Activated gamma-delta T cell treated with anti-CD3 and anti-CD28 coated beads, Interleukin-2, amount 50 U/mL, for 16 hours (primary cell): ENCODE measurements at regions not wholly inside any gene's neighbourhood (a gene's known extent, or its start where the extent isn't known, plus 50 kb on each side); places are given as distances from the start of the nearest gene placed in this dataset.

Experiments used
- DNase-seq: peaks from one replicate; pipeline ENCODE4 v3.0.0-alpha.2; 2020; ENCODE audit warnings: low read depth

DNA sequence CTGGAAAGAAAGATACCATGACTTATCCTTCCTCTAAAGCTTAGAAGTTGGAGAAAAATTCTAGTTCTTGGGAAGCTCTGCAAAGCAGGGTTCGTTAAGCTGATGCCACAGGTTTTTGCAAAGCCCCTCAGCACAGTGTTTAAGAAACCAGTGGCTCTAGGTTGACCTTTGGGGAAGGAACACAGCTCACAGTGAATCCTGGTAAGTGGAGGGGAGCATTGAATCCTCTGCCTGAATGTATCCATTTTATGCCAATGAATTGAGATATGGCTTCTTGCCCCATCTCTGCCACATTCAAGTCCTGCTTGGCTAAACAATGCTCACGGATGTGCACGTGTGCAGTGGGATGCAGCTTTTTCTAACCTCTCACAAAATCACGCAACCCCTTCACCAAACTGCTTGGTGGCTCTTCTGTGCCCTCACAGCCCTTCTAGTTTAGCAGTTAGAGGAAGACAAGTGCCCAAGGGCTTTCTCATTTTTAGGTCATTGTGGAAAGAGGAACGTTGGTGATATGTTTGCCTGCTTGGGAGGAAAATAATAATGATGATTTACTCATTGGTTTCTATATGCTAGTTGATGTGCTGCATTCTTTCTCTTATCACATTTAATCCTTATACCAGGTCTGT is 111.3 kb downstream of the DAD1 start:
- no peak for DNase-seq

DNA sequence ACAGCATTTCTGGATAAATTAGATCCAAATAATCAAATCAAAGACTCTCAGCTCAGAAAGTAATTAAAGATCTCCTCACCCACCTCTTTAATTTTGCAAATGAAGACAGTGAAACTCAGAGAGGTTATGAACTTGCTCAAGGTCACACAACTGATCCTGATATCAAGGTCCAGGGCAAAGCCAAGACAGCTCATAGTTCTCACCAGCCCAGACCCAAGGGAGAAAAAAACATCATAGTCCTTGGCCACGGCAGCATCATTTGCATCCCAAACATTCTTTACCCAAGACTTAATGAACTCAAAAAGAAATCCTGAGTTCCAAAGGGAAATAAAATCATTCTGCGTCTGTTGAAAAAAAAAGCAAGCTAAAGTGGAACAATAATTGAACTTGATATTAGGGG is 112.1 kb downstream of the DAD1 start:
- no peak for DNase-seq

DNA sequence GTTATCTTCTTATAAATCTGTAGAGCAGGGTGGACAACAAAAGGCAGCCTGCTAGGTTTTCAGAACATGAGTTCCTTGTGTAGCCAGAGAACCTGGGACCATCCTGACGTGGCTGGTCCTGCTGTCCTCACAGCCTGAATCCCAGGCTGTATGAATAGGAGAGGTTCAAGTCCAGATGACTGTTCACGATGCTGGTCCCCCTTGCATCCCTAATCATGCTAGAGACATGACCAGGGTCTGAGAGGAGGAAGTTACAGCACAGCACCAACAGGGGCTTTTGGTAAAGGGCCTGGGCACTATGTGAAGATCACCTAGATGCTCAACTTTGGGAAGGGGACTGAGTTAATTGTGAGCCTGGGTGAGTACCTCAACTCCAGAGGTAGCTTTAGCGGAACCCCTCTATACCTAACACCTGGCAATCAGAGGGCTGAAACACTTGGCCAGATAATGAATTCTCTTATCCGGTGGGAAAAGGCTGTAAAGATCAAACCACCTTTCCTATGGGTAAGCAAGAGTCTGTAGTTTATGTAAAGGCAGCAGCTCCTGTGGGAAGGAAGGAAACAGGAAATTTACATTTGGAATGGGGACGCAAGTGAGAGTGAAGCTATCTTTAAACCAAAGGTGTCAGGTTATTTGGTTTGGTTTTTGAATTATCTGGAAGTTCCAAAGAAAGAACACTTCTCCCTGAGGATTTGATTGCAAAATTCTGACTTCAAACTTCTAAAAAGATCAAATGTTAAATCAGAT is 112.8 kb downstream of the DAD1 start:
- DNase-seq = no peak

DNA sequence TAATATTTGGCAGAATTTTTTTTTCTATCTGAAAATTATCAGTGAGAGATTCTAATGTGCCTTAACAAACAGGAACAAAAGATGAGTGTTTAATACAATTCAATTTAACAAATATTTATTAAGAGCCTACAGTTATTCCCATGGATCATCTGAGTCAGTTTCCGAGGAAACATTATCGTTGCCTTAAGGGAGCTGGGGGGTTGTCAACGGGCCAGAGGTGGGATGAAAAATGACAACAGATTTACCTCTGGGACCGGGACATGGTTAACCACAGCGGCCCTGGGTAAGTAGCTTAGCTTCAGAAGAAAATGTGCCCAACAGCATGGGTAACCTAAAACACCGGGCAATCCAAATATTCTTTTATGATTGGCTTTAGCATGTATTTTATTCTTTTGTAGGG is 113.6 kb downstream of the DAD1 start:
- no peak for DNase-seq

DNA sequence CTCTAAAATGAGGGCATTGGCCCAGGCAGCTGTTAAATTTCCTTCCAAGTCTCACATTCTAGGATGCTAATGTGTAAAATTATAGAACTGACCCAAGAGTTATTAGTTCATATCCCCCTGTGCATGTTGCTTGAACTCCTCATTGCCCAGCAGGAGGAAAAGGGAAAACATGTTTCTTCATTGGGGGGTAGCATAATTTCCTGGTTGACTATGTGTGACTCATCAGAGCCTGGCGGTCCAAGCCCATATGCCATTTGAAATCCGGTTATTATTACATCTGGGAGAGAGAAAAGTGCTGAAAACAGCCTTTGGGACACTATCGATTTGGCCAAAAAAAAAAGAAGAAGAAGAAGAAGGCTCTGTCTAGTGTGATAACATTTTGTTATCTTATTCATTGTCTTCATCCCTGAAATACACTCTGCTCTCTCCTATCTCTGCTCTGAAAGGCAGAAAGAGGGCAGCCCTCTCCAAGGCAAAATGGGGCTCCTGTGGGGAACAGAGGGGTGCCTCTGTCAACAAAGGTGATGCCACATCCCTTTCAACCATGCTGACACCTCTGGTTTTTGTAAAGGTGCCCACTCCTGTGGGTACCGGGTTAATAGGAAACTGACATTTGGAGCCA is 114.2 kb downstream of the DAD1 start:
- DNase-seq = no peak

DNA sequence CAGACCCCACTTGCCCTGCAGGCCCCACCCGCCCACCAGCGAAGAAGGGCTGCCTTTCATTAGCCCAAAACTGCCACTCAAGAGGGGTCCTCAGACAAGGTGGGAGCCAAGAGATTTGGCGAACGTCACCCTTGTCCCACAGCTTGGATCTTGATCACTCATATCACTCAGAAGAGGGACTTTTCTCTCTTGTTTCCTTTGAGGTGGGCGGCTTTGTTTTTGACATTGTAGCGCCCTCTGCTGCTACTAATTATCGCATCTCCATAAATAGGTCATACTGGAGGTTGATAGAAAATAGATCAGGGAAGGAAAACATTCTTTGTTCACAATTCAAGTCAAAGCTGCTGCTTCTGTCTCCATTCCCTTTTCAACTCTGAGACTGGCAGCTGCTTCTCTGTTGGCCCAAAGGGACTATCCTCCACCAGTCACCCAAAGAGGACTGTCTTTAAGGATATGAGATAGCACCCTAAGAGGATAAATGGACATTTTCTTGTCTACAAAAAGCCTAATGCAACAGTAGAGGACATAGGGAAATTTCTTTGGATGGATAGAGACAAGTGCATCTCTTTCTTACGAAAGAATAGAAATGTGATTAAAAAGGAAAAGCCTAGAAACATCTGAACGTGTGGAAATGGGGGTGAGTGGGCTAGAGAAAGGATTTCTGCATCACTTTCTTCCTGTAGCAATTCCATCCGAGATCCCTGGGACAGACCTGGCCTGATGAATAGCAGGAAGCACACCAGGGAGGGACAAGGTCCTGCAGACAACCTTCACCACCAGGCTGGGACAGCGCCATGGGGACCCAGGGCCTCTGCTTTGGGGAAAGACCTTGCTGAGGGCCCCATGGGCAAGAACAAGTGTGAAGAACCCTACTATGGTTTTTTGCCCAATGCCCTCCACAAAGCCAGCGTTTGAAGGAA is 115.8 kb downstream of the DAD1 start:
- peak; percentile 62 for DNase-seq

DNA sequence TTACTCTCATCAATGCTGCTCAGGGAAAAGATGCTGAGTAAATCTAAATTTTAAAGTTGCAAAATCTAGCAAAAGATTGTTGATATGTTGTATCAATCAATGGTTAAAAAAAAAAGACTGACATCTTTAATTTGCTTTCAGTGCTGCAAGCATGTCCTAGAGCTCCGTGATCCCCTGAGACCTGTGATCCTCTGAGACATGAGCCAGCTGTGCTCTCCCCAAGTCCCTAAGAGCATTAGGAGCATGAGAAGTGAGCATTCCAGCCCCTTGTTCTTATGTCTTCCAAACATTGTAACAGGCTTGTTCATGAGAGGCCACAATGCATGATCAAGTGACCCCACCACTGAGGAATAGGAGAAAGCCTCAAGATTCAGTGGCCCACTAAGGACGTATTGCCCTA is 116.6 kb downstream of the DAD1 start:
- no peak for DNase-seq

DNA sequence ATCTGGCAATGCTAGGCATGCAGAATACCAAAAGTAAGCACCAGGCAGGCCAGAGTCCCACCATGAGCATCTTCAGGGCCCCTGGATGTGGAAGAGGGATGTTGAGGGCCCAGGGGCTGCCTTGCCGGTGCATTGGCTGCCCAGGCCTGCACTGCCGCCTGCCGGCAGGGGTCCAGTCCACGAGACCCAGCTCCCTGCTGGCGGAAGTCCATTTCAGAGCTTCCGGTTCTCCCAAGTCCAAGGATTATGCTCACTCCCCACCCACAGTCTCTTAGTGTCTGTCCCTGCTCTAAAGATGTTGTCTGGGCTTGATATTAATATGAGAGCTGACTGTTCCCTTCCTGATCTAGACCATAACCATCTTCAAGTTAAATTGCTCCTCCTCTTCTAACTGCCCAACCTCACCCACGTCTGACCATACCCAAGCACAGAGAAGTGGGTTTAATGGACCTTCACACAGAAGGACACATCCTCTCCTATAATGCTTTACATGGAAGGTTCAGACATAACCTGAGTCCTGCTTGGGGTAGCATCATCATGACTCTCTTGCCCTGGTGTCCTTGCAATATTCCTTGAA is 117.4 kb downstream of the DAD1 start:
- DNase-seq = no peak

DNA sequence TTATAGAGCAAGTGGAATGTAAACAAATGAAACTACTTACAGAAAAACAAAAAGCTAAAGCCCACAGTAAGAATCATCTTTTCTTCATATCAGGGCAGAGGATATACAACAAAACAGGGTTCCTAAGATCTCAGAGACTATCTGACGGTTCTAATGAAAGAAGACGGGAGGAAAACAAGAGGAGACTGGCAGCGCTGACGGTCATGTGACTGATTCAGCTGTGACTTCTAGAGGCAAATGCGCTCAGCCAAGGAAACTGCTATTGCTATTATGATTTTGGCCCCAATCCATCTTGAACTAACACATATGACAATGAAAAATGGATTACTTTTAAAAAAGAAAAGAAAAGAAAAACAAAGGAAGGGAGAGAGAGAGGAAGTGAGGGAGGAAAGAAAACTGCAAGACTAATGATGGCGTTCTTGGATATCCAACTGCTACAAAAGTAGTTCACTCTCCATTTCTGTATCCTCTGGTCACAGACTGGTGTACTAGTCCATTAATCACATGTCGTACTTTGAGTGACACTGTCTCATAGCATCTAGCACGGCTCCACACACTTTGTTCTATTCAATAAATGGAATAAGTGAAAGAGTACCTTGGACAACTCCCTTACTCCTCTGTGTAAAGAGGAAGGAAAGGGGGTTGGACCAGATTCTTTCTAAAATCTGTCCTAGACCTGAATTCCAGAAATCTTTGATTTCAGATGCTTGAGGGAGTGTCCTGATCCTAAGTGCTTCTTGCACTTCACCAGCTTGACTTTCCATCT is 119.3 kb downstream of the DAD1 start:
- no peak for DNase-seq

DNA sequence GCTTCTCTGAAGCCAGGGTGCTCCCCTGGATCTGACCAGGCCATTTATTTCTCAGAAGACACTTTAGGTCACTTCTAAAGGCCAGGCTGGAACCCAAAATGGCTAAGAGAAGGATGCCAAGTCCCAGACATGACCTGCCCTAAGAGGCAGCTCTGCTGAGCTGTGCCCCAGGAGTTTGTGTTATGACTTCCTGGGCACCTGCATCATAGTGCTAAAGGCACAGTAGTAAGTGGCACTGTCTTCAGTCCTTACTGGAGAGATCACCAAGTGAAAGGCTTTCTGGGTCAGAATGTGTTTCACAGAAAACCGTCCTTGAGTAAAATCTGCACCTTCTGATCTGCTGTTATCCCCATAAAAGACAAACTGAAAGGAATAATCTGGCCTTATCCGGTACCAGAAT is 120.2 kb downstream of the DAD1 start:
- DNase-seq = no peak

DNA sequence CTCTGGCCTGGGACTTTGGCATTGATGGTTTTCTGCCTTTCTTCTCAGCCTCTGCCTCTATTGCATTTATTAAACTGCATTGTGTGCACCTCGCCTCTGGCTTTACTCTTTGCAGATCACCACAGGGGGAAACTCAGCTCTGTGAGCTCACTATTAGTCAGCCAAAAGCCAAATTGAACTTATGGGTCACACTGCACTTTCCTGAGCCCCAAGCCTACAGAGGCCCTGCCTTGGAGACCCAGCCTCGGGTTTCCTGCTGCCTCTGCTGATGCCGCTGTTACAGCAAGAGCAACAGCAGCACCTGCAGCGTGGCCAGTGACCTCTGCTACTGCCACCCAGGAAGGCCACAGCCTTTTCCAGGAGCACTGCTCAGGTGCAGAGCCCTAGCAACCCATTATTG is 122.5 kb downstream of the DAD1 start:
- no peak for DNase-seq

DNA sequence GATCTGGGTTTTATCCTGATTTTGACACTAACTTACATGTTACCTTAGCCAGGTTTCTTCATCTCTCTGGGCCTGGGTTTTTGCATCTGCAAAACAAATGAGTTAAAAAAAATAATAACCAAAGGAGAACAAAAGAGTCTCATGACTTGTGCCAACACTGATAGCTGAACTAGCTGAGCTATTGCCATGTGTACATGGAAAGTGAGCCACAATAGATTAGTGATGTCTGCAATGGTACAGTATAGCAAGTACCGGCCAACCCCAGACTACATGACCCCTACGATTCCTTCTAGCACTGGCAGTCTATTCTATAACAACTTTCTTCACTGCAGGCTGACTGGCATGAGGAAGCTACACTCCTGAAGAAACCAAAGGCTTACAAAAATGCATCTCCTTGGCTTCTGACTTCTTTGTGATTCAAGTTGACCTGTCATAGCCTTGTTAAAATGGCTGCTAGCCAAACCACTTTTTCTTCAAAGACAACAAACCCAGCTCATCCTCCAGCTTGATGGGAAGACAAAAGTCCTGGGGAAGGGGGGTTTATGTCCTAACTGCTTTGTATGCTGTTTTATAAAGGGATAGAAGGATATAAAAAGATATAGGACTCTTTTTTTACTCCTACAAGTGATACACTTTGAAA is 123.7 kb downstream of the DAD1 start:
- DNase-seq = no peak

DNA sequence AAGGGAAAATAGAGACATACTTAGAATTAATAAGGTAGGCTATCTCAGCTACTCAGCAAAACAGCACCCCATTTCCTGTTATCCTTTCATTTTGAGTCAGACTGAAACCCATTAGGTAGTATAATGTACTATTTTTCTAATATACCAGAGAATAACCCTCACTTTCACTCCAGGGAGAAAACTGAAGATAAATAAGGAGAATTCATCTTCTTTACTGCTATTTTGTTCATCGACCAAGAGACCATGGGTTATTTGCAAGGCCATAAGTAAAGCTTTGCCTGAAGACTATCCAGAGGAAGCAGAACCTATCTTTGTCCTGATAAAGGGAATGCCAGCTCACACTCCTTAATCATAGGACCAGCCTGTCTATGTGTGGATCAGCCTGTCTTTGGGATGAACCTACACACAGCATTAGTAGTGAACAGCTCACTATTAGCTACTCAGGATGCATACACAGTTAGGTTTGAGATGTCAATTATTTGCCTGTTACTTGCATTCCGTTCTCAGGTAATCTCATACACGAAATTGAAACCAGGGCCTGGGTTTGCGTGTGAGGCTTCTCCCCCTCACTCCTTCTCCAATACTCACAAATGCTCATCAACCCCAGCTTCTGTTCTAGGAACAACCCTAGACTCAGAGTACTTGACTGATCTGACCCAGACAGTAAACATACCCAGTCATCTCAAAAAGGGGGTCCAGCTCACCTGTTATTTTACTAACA is 124.4 kb downstream of the DAD1 start:
- DNase-seq = no peak

DNA sequence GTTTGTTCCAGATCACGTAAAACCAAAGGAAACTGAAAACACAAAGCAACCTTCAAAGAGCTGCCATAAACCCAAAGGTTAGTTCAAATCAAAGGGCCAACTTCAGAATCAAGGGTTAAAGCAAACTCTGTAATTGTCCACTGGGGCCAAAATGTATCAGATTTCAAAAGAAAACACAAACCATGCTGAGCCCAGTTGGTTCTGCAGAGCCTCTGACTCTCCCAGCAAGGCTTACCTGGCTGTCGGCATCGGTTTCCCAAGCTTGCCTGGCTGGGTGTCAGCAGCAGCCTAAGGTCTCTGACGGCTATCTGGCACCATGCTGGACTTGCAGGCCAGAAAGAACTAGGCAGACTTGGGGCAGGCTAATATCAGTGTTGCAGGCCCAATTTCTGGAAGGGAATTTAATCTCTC is 125.3 kb downstream of the DAD1 start:
- no peak for DNase-seq

DNA sequence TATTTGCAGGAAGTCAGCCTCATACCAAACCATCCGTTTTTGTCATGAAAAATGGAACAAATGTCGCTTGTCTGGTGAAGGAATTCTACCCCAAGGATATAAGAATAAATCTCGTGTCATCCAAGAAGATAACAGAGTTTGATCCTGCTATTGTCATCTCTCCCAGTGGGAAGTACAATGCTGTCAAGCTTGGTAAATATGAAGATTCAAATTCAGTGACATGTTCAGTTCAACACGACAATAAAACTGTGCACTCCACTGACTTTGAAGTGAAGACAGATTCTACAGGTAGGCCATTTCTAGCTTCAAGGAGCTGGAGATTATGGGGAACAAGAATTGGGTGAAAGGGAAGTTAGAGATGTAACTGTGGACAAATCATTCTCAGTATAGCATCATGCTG is 126.1 kb downstream of the DAD1 start:
- no peak for DNase-seq

DNA sequence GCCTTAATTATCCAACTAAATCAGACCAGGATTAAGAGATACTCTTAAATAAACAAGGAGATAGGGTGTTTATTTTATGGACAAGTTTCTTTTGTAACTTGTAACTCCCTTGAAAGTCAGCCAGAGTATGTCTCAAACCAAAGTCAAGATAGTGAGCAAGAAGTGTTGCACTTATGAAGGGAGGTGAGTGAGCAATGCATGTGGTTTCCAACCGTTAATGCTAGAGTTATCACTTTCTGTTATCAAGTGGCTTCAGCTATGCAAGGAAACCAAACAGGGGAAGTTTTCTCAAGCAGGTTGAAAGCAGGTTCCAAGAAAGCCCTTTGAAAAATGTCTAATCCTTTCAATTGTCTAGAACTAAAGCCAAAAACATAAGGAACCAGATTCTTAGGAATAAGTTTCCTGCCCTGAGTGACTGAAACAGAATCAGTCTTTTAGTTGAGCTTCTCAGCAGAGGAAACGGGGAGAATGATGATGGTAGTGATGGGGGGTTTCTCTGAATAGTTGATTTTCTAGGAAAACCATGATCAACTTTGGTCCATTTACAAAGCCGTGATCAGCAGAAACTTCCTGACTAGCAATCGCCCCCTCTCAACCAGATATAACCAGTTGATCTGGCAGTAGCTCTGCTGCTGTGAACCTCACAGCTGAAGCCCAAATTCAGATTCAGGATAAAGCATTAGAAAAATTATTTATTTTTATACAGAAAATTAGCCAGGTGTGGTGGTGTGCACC is 128.4 kb downstream of the DAD1 start:
- DNase-seq = no peak

DNA sequence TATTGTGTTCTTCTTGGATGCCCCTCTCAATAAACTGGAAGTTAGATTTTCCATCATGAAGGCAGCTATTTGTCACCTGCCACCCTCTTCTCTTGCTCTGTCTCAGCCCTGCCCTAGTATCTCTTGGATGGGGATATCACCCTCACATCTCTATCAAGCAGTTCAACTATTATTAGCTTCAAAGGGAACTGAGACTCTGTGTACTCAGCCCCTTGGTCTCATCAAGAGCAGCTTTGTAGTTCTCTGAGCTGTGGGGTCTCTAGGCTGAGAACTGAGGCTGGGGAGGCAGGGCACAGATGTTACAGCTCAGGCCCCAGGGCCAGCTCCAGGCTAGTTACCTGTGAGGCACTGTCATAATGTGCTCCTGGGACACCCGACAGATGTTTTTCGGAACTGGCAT is 130.3 kb downstream of the DAD1 start:
- DNase-seq = no peak

DNA sequence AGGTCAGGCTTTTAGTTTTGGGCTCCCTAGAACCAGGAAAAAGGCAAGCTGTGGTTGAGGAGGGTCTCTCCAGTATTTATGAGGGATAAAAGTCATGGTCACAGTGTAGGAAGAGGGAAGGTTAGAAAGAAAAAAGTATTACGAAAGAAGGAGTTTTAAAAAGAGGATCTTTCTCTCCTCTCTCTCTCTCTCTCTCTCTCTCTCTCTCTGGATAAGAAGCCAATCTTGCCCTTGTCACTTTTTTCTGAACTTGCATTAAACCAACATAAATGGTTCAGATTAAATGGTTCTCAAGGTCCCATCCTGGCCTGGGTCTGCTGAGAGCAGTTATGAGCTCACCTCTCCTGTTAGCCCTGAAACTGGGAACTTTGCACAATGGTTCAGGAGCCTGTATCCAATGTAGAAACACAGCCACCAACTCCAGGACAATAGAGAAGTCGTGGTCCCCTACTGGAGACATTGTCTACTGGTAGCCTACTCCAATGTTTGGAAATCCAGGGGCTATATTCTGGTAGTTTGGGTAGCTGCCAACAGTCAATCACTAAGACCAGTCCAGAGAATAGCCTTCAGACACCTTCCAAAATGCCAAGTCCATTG is 131.9 kb downstream of the DAD1 start:
- no peak for DNase-seq

DNA sequence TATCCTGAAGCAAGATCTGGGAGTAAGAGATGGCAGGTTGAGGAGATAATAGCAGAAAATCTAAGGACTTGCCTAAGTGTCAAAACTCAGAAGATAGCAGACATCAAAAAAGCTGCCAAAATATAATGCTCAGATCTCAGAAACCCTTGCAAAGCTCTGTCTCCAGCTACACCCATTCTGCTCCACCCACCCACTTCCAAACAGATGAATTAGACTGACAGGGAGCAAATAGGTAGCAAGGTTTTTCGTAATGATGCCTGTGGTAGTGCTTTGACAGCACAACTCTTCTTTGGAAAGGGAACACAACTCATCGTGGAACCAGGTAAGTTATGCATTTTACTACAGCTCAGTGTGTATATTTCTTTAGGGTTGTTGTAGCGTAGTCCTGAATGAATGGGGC is 132.6 kb downstream of the DAD1 start:
- no peak for DNase-seq
